Keratinocyte (primary cell): ENCODE measurements at regions not wholly inside any gene's neighbourhood (a gene's known extent, or its start where the extent isn't known, plus 50 kb on each side); places are given as distances from the start of the nearest gene placed in this dataset.

Experiments
- DNase-seq: peaks from one replicate; pipeline ENCODE4 v3.0.0-alpha.2; 2011; ENCODE audit warnings: low read depth, missing footprints, low spot score
- FAIRE-seq: peaks from 2 replicates; lab custom pipeline; 2011; peaks lifted over from hg19 to GRCh38; lab: Jason Lieb, UNC
- H2AFZ ChIP-seq: 2 replicates; pipeline ENCODE4 v1.6.0; 2012; ENCODE audit warnings: low read length, control low read depth, inconsistent platforms; ENCODE audit not compliant: control insufficient read depth
- H3K27ac ChIP-seq: 2 replicates; pipeline ENCODE4 v1.5.1; 2011; ENCODE audit warnings: low read length; ENCODE audit not compliant: control insufficient read depth, insufficient read depth
- H3K27me3 ChIP-seq: 3 replicates; pipeline ENCODE4 v1.6.0; 2011; ENCODE audit warnings: low read length; ENCODE audit not compliant: control insufficient read depth, insufficient read depth; ENCODE audit errors: extremely low read depth
- H3K36me3 ChIP-seq, 2 experiments: 2 replicates in 1 of 2; 3 replicates in 1 of 2; pipeline ENCODE4 v1.5.1; 2011; ENCODE audit warnings: low read length in 2 of 2, mild to moderate bottlenecking in 1 of 2; ENCODE audit not compliant: control insufficient read depth in 2 of 2, insufficient read depth in 2 of 2; ENCODE audit errors: extremely low read depth in 1 of 2
- H3K4me1 ChIP-seq: 3 replicates; pipeline ENCODE4 v1.5.1; 2011; ENCODE audit warnings: low read length; ENCODE audit not compliant: control insufficient read depth, insufficient read depth; ENCODE audit errors: extremely low read depth
- H3K4me2 ChIP-seq: 3 replicates; pipeline ENCODE4 v1.6.0; 2011; ENCODE audit warnings: low read depth, low read length; ENCODE audit not compliant: control insufficient read depth, insufficient read depth; ENCODE audit errors: extremely low read depth
- H3K4me3 ChIP-seq, 3 experiments: fragments of 200-600 bp in 1 of 3; sonication (generic) in 1 of 3; 2 replicates in 2 of 3; 3 replicates in 1 of 3; pipeline ENCODE4 v1.5.1; 2011 to 2016; ENCODE audit warnings: low read length in 3 of 3, mild to moderate bottlenecking in 3 of 3, control low read depth in 2 of 3, inconsistent platforms in 1 of 3, low read depth in 1 of 3, mixed read lengths in 1 of 3, mixed run types in 1 of 3, moderate library complexity in 1 of 3; ENCODE audit not compliant: control insufficient read depth in 2 of 3, insufficient read depth in 2 of 3; ENCODE audit errors: extremely low read depth in 1 of 3
- H3K79me2 ChIP-seq: 2 replicates; pipeline ENCODE4 v1.6.0; 2012; ENCODE audit warnings: low read length; ENCODE audit not compliant: control insufficient read depth, insufficient read depth
- H3K9ac ChIP-seq: 3 replicates; pipeline ENCODE4 v1.6.0; 2011; ENCODE audit warnings: low read length; ENCODE audit not compliant: control insufficient read depth, insufficient read depth; ENCODE audit errors: extremely low read depth
- H3K9me1 ChIP-seq: 3 replicates; pipeline ENCODE4 v1.6.0; 2011; ENCODE audit warnings: low read length; ENCODE audit not compliant: control insufficient read depth, insufficient read depth; ENCODE audit errors: extremely low read depth
- H3K9me3 ChIP-seq: 2 replicates; pipeline ENCODE4 v1.5.1; 2012; ENCODE audit warnings: low read depth, low read length; ENCODE audit not compliant: control insufficient read depth
- H4K20me1 ChIP-seq: 3 replicates; pipeline ENCODE4 v1.6.0; 2011; ENCODE audit warnings: low read length; ENCODE audit not compliant: control insufficient read depth, insufficient read depth; ENCODE audit errors: extremely low read depth
- CTCF ChIP-seq, 3 experiments: IDR thresholded peaks in 1 of 3; conservative IDR thresholded peaks in 1 of 3; optimal IDR thresholded peaks in 1 of 3; 2 replicates in 2 of 3; 3 replicates in 1 of 3; pipeline versions ENCODE3 to v1.5.1; 2011; ENCODE audit warnings: low read length in 3 of 3, mild to moderate bottlenecking in 3 of 3, moderate library complexity in 2 of 3, control low read depth in 1 of 3, inconsistent platforms in 1 of 3; ENCODE audit not compliant: insufficient read depth in 2 of 3; ENCODE audit errors: extremely low read depth in 1 of 3
- EZH2 ChIP-seq: IDR thresholded peaks from one replicate; pipeline ENCODE4 v1.6.1; 2012; ENCODE audit warnings: inconsistent platforms, mild to moderate bottlenecking, low read length, moderate library complexity
- dilution Hi-C: fragments of 300-500 bp; cut with MboI; formaldehyde crosslinking; loops from one replicate; pipeline ENCODE4 v1.7.0; 2020; ENCODE audit warnings: low sequenced_read_pairs; ENCODE audit not compliant: extremely low pct_ligation_motif_present

GRCh38 chr6:15957655-15958169 is 171.2 kb upstream of the MYLIP start:
- Histone ChIP-seq H3K9me1 (no peaks in the 10 kb centered on the region), H3K79me2 (no peaks in the 10 kb centered on the region), H3K36me3 (no peaks in the 10 kb centered on the region), H4K20me1 (no peaks in the 10 kb centered on the region), H3K4me1 (peaks cover 12% of the 10 kb centered on the region), H3K4me2 (no peak overlapping the region), H2AFZ (no peak overlapping the region), H3K27ac (no peak overlapping the region), H3K9ac (no peak overlapping the region), H3K9me3 (no peaks in the 10 kb centered on the region), H3K27me3 (no peaks in the 10 kb centered on the region), H3K4me3 (no peak overlapping the region)
- dilution Hi-C loops: no loop called here
- FAIRE-seq (no peak), DNase-seq (no peak)
- TF ChIP-seq CTCF (optimal IDR thresholded peaks at IDR 0.05 in 1 of 3, IDR thresholded peaks at IDR 0.05 in 1 of 3, conservative IDR thresholded peaks at IDR 0.05 in 1 of 3; ENCODE audit: extremely low read depth in 1 of 3, insufficient read depth in 2 of 3, low read length in 3 of 3) (no peak), EZH2 (no peak)

- no peaks in the 10 kb centered on the region for H4K20me1 ChIP-seq
- no peaks in the 10 kb centered on the region for H3K27me3 ChIP-seq
- H3K9me1 ChIP-seq: no peaks in the 10 kb centered on the region
- no peak overlapping the region for H3K27ac ChIP-seq
- H2AFZ ChIP-seq: no peak overlapping the region
- no peaks in the 10 kb centered on the region for H3K4me1 ChIP-seq
- dilution Hi-C loops: no loop called here
- H3K9ac ChIP-seq: no peak overlapping the region
- no peaks in the 10 kb centered on the region for H3K36me3 ChIP-seq
- no peaks in the 10 kb centered on the region for H3K9me3 ChIP-seq
- FAIRE-seq (no peak), DNase-seq (no peak)
- no peak for TF ChIP-seq CTCF (optimal IDR thresholded peaks at IDR 0.05 in 1 of 3, IDR thresholded peaks at IDR 0.05 in 1 of 3, conservative IDR thresholded peaks at IDR 0.05 in 1 of 3; ENCODE audit: extremely low read depth in 1 of 3, insufficient read depth in 2 of 3, low read length in 3 of 3)
- no peak for TF ChIP-seq EZH2
- H3K4me2 ChIP-seq: no peak overlapping the region
- no peak overlapping the region for H3K4me3 ChIP-seq
- no peaks in the 10 kb centered on the region for H3K79me2 ChIP-seq
Measured at GRCh38 chr6:15956205-15957106, 172.4 kb upstream of the MYLIP start.
